ENCODE measurements at regions not wholly inside any gene's neighbourhood (a gene's known extent, or its start where the extent isn't known, plus 50 kb on each side); places are given as distances from the start of the nearest gene placed in this dataset.
A peak's percentile ranks its signal among the peaks of the same experiment; 100 is the strongest.

GRCh38 chr1:96966536-96967138 is 245.1 kb downstream of the PTBP2 start:
- DNase-seq, result peak; percentile 31 to 48

- no peak for DNase-seq
Observed at GRCh38 chr1:96967311-96967710, 245.7 kb downstream of the PTBP2 start.

- no peak for DNase-seq
Observed at GRCh38 chr1:96968541-96968940, 247.0 kb downstream of the PTBP2 start.

DNA sequence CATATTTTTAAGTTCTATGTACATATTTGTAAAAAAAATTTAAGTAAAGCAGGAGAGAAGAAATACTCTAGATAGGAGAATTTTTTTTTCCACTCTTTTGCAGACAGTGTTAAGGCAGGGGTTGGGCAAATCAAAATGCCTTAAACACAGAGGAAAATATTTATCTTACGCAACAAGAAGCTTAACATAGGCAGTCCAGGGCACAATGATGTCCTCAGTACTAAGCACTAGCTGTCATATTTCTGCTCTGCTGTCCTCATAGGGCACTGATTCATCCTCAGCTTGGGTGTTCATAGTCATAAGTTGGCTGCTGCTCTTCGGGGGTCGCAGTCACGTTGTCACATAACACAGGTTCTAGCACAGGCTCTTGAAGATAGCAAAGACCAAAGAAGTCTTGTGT is 247.4 kb downstream of the PTBP2 start:
- no peak for DNase-seq

GRCh38 chr1:96969656-96970163 is 248.1 kb downstream of the PTBP2 start:
- DNase-seq, result no peak

- no peak for DNase-seq
Observed at GRCh38 chr1:96971439-96971838, 249.9 kb downstream of the PTBP2 start.

GRCh38 chr1:96971849-96972602 is 250.4 kb downstream of the PTBP2 start:
- DNase-seq, result no peak

GRCh38 chr1:96973605-96974004 is 252.0 kb downstream of the PTBP2 start:
- no peak for DNase-seq

GRCh38 chr1:96978444-96978843 is 256.9 kb downstream of the PTBP2 start:
- DNase-seq, result no peak

GRCh38 chr1:96978901-96979300 is 257.3 kb downstream of the PTBP2 start:
- no peak for DNase-seq

- no peak for DNase-seq
Observed at GRCh38 chr1:96979304-96980268, 258.0 kb downstream of the PTBP2 start.

GRCh38 chr1:96980448-96980847 is 258.9 kb downstream of the PTBP2 start:
- no peak for DNase-seq

- DNase-seq, result no peak
Observed at GRCh38 chr1:96981181-96981580, 259.6 kb downstream of the PTBP2 start.

DNA sequence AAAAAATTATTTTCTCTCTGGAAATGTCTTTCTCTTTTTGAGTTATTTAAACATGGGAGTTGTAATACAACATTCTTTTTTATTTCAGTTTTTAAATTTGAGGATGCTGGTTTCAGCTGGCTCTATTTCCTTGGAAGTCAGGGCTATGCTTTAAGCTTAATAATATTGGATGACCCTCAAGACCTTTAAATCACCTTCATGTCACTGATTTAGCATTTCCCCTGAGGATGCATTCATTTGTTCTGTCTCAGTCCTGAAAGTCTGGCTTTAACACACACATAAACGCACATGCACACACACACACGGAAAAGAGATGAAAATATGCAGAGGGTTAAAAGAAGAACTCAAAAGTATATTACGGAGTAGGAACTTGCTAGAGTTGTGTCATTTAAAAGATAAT is 260.5 kb downstream of the PTBP2 start:
- no peak for DNase-seq

GRCh38 chr1:96983866-96984265 is 262.3 kb downstream of the PTBP2 start:
- no peak for DNase-seq

- DNase-seq, result no peak
Observed at GRCh38 chr1:96987186-96987703, 265.7 kb downstream of the PTBP2 start.

DNA sequence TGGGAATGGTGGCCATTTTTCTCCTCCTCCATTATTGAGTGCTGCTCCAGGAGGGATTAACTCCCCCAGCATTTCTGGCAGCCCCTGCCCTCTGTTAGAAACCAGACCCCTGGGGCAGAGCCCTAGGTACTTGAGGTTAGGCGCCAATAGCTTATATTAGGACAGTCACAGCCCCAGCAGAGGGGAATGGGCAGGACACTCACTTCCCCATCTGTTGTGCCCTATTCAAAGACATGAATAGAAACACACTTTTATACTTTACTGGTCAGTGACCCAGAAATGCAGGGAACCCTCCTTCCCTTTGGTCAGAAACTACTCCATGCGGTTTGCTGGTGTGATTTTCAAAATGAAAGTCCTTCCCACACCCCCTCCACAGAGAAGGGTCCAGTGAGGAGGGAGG is 267.7 kb downstream of the PTBP2 start:
- DNase-seq, result no peak

- DNase-seq, result no peak
Observed at GRCh38 chr1:96990136-96990535, 268.6 kb downstream of the PTBP2 start.

- no peak for DNase-seq
Observed at GRCh38 chr1:96991261-96991660, 269.7 kb downstream of the PTBP2 start.

GRCh38 chr1:96992871-96993270 is 271.3 kb downstream of the PTBP2 start:
- no peak for DNase-seq

- DNase-seq, result no peak
Observed at GRCh38 chr1:96995351-96995750, 273.8 kb downstream of the PTBP2 start.

- no peak for DNase-seq
Observed at GRCh38 chr1:96996001-96996400, 274.4 kb downstream of the PTBP2 start.

DNA sequence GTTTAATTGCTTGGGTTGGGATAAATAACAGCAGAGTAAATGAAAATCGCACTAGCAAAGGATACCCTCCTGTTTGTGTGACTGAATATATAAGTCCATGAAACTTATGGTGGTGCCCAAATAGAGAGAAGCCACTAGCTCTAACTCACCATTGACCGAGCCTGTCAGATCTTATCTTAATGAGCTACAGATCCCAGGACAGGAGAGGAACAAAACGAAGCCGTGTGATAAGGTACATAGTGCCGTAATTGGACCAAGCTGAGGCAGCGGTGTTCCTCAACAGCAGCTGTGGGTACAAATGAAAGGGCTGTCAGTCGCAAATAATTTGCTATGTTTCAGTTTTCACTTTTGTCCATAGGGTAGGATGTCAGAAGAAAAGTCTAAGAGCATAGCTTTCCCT is 276.1 kb downstream of the PTBP2 start:
- no peak for DNase-seq

All from AML-193 (cell line).